Activated CD4-positive, alpha-beta T cell treated with anti-CD3 and anti-CD28 coated beads, Interleukin-2, amount 50 U/mL, for 48 hours (primary cell): ENCODE measurements at regions not wholly inside any gene's neighbourhood (a gene's known extent, or its start where the extent isn't known, plus 50 kb on each side); places are given as distances from the start of the nearest gene placed in this dataset.

ENCODE experiments used
- DNase-seq, 2 experiments: peaks; one replicate each; pipeline ENCODE4 v3.0.0-alpha.2; 2020

GRCh38 chr10:63749915-63750314, 228.7 kb downstream of the REEP3 start:
- no peak for DNase-seq

DNA sequence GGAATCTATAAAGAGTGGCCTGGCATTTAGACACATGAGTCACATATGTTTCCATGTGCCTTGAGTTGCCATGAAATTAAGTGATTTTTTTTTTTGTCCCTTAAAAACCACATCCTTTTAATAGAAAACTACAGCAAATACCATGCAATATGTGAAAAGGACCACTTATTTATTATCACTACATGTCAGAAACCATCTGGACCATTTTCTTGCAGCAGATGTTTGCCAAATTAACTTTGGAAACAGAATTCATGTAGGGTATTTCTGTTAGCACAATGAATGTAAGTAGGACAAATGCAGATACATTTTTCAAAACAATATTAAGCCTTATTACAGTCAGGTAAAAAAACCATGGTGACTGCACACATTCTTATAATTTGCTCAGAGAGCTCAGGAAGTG, 230.6 kb downstream of the REEP3 start:
- no peak for DNase-seq

- DNase-seq, result no peak
These were observed 231.1 kb downstream of the REEP3 start for GRCh38 chr10:63752318-63752717.

DNA sequence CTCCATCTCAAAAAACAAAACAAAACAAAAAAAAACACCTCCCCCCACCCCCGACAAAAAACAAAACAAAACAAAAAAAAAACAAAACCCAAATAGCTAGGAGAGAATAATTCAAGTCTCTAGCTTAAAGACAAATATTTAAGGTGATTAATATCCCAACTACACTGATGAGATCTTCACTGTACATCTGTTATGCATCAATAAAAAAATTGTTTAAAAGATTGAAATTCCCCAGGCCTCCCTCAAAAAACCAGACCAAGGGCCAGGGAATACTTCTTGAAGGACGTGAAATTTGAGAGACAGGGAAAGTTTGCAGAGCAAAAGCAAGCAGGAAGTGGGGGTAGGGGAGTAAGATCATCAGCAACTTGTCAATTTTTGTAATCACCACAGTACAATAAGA, 232.6 kb downstream of the REEP3 start:
- no peak for DNase-seq

- no peak for DNase-seq
These were observed 234.2 kb downstream of the REEP3 start for GRCh38 chr10:63755441-63755840.

- DNase-seq, result no peak
These were observed 235.9 kb downstream of the REEP3 start for GRCh38 chr10:63757067-63757466.

- DNase-seq, result no peak
These were observed 236.9 kb downstream of the REEP3 start for GRCh38 chr10:63758080-63758479.

- no peak for DNase-seq
These were observed 238.1 kb downstream of the REEP3 start for GRCh38 chr10:63759335-63759734.

- DNase-seq, result no peak
These were observed 239.0 kb downstream of the REEP3 start for GRCh38 chr10:63760034-63760707.

- DNase-seq, result no peak
These were observed 239.5 kb downstream of the REEP3 start for GRCh38 chr10:63760708-63761047.

GRCh38 chr10:63761243-63761642, 240.0 kb downstream of the REEP3 start:
- no peak for DNase-seq

DNA sequence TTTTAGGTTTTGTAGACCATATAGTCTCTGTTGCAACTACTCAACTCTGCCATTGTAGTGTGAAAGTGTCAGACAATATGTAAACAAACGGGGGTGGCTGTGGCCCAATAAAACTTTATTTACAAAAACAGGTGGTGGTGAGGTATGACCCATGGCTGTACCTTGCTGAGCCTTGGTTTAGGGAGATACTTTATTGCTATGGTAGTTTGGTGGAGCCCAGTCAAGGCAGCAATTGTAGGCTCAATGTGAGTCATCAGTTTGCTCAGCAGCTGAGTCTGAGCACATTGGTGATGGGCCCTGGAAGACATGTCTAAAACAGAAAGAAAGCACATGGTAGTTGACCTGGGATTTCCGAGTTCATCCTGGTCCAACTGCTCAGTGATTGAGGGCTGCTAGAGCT, 242.5 kb downstream of the REEP3 start:
- no peak for DNase-seq

GRCh38 chr10:63765126-63765525, 243.9 kb downstream of the REEP3 start:
- no peak for DNase-seq

DNA sequence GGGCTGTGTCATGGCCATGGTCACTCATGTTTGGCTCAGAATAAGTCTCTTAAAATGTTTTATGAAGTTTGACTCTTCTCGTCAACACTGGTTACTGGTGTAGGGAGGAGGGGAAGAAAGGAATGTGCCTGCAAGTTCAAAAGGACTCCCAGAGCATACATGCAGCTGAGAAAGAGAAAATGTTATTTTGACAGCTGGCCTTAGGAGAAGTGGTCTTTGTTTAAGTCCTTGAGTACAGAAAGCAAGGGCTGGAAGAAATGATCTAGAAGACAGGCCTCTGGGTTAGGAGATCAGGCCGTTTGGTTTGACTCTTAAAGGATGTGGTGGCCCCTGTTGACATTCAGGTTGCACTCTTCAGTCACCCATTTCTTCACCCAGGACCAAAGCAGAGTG, 245.5 kb downstream of the REEP3 start:
- DNase-seq, result no peak

DNA sequence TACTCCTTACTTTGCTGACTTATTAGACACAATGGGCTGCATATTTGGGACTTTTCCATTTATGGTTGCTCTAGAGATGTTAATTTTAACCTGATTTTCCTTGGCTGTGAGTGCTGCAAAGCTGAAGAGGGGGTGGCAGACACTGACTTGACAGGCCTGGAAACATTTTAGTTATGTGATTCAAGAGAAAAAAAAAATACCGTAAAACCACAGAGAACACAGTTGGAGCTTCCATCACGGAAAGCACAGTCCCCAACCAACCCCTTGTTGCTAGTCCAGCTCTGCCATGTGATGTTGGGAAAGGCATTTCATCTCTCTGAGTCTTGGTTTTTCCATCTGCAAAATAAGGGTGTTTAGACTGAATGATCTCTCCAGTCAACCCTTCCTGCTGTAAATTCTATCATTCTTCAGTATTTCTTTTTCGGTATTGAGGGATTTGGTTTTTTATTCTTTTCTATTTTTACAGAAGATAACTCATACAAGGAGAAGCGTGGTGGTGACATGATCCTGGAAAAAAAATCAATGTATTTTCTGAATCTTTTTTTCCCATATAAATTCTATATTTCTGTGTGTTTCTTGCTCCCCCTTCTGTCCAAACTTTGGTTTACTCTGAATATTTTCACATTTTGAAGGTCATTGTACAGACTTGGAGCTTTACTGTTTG, 246.1 kb downstream of the REEP3 start:
- DNase-seq, result no peak

DNA sequence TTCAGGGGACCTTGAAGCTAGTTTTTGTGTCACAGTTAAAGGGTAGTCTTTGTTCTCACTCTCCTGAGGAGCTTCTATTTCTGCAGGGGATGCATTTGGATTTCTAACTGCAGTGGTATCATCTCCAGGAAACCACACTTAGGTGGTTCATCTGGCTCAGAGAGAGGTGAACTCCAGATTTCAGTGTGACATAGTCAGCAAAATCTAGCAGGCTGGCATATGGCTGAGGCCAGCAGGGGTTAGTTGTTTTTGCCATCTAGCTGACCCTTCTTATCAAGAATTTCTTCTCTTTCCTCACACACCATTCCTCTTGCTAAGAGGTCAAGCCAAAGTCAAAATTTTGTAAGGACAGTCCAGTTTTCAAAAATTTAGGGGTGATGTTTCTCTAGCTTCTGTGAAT, 248.2 kb downstream of the REEP3 start:
- DNase-seq, result no peak

- no peak for DNase-seq
These were observed 249.3 kb downstream of the REEP3 start for GRCh38 chr10:63770523-63770922.

DNA sequence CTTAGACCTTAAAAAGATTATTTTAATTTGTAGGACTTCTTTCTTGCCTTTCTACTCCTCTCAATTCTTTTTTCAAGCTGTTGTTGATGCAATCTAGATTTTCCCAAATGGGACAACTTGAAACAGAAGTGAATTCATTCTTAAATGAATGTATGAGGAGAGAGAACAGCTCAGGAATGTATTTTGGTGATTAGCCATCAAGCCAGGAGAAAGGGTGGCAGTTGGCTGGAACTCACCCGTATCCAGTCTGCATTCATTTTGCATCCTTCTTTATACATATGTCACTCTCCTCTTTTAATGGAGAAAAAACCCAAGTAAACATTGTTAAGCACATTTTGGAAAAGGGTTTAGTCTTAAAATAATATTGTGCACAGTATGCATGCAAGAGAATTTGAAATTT, 251.3 kb downstream of the REEP3 start:
- DNase-seq, result no peak

DNA sequence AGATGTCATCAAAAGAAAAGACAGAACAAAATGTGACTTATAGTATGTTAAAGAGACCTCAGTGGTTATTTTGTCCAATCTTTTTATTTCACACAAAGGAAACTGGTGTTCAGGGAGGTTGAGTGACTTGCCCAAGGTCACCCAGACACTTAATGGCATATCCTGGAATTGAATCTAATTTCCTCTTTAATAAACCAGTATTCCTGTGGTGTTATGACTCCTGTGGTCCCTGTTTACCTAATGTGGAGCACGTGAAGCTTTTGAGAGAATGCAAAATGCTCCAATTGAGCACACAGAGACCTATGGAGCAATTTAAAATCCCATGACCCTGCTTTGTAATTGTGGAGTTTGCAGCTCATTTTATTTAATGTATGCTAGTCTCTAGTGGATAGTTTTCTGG, 251.9 kb downstream of the REEP3 start:
- DNase-seq, result no peak

- DNase-seq, result no peak
These were observed 252.8 kb downstream of the REEP3 start for GRCh38 chr10:63773962-63774361.

DNA sequence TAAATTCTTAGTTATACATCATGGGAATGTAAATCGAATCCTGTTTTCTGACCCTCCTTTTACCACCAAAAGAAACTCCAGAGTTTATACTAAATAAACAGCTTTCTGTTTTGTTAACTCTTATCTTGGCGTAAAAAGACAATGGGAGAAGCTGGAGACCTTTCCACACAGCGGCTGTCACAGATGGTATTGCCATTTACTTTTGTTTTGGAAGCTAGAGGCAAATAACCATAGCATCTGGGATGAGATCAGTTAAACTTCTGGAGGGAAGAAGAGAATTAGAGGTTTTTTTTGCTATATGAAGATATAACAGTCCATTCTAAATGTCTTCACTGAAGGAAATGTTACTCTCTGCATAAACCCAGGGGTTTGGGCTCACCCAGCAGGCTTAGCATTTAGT, 258.9 kb downstream of the REEP3 start:
- DNase-seq, result no peak

DNA sequence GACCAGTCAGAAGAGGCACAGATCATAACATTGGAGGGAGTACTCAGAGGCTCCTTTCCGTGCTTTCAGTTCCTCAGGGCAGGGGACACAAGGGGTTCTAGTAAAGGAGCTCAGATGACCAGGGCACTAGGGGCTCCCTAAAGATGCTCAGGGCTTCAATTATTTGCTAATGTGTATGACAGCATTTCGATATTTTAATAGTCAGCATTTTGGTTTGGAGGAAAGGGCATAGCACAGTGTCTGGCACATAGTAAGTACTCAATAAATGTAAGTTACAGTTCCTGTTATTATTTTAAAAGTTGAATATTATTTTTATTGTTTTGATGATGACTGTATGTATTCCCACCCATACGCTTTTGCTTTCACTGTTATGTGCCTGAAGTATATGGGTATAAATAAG, 260.0 kb downstream of the REEP3 start:
- no peak for DNase-seq

GRCh38 chr10:63783882-63784281, 262.7 kb downstream of the REEP3 start:
- DNase-seq, result no peak

DNA sequence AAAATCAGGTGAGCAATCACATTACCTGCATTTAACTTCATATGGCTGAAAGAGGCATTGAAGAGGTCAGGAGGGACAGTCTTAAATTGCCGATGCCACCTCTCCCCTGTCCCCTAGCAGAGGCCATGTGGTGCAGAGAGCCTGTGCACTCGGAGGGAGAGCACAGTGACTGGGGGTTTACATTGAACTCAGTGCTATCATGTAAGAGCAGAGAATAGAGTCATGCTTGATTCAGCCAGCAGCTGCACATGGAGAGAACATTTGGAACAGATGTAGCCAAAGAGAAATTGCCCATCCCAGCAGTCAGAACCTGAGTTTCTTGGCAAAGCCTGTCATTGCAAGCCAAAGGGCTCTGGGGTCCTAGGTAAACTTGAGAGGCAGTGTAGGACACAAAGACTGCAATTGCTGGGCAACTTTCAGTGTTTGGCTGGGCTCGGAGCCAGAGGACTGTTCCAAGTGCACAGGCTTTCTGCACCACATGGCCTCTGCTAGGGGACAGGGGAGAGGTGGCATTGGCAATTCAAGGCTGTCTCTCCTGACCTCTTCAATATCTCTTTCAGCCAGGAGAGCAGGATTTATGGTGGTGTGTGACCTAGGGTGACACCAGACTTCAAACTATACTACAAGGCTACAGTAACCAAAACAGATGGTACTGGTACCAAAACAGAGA, 267.1 kb downstream of the REEP3 start:
- no peak for DNase-seq
